ENCODE measurements at regions not wholly inside any gene's neighbourhood (a gene's known extent, or its start where the extent isn't known, plus 50 kb on each side); places are given as distances from the start of the nearest gene placed in this dataset.

DNA sequence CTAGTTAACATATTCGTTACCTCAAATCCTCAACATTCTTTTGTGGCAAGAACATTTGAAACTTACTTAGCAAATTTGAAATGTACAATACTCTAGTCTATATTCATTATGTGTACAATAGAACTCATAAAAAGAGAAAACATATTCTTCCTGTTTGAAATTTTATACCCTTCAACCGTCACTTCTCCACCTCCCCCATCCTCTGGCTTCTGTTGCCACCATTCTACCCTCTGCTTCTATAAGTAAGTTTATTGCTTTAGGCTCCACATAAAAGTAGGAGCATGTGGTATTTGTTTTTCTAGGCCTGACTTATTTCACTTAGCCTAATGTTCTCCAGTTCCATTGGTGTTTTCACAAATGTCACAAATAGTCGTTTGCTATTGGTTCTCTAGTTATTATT is 205.3 kb downstream of the TENT5A start:
- TF ChIP-seq, protein P1, sequence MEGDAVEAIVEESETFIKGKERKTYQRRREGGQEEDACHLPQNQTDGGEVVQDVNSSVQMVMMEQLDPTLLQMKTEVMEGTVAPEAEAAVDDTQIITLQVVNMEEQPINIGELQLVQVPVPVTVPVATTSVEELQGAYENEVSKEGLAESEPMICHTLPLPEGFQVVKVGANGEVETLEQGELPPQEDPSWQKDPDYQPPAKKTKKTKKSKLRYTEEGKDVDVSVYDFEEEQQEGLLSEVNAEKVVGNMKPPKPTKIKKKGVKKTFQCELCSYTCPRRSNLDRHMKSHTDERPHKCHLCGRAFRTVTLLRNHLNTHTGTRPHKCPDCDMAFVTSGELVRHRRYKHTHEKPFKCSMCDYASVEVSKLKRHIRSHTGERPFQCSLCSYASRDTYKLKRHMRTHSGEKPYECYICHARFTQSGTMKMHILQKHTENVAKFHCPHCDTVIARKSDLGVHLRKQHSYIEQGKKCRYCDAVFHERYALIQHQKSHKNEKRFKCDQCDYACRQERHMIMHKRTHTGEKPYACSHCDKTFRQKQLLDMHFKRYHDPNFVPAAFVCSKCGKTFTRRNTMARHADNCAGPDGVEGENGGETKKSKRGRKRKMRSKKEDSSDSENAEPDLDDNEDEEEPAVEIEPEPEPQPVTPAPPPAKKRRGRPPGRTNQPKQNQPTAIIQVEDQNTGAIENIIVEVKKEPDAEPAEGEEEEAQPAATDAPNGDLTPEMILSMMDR (IDR thresholded peaks at IDR 0.05; ENCODE audit: low read depth, low read length): no peak
- TF ChIP-seq MYC (IDR thresholded peaks at IDR 0.05; ENCODE audit: low read depth, low read length) (no peak), POLR2A (IDR thresholded peaks at IDR 0.05; ENCODE audit: extremely low read depth, insufficient read length) (no peak)

All from NB4 (cell line).